GM12891 (cell line): ENCODE measurements at regions not wholly inside any gene's neighbourhood (a gene's known extent, or its start where the extent isn't known, plus 50 kb on each side); places are given as distances from the start of the nearest gene placed in this dataset.

Experiments used
- POLR2A ChIP-seq: IDR thresholded peaks from 2 replicates; pipeline ENCODE4 v1.6.1; 2011; ENCODE audit warnings: low read depth, low read length, control low read depth
- POLR2AphosphoS5 ChIP-seq: IDR thresholded peaks from 2 replicates; pipeline ENCODE4 v1.6.1; 2011; ENCODE audit warnings: low read depth, low read length, control low read depth
- POU2F2 ChIP-seq: IDR thresholded peaks from 2 replicates; pipeline ENCODE4 v1.6.1; 2011; ENCODE audit warnings: low read depth, mild to moderate bottlenecking, control low read depth, low read length, moderate library complexity

DNA sequence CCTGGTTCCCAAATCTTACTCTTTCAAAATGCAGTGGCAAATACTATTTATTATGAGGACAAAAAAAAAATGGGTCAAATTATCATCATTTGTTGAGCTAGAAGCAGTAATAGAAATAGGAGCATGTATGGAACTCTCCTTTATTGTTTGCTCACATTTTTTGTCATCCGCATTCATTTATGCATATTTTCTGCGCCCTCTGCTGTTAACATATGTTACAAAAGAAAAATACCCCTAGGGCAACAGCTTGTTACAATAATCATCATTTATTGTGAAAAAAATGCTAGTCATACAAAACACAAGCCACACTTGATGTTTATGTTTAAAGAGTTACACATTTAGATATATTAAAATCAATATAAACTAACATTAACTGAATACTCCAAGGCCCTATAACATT lies 328.2 kb downstream of the TUSC1 start:
- no peak for TF ChIP-seq POLR2AphosphoS5
- no peak for TF ChIP-seq POLR2A
- TF ChIP-seq POU2F2 = no peak
